Renal pelvis (tissue), 1 donor: ENCODE measurements at regions not wholly inside any gene's neighbourhood (a gene's known extent, or its start where the extent isn't known, plus 50 kb on each side); places are given as distances from the start of the nearest gene placed in this dataset.
"Not testable (repeated sequence)": the region's sequence is repeated elsewhere in the genome, so short reads cannot be mapped to it uniquely, and the experiment has no call there.

ENCODE experiments used
- DNase-seq: peaks from one replicate; pipeline ENCODE4 v3.0.0-alpha.2; 2013

GRCh38 chr7:156384706-156385105 is 255.9 kb upstream of the RNF32 start:
- DNase-seq = no peak

GRCh38 chr7:156383526-156383925 is 257.0 kb upstream of the RNF32 start:
- DNase-seq = no peak

GRCh38 chr7:156380261-156380660 is 260.3 kb upstream of the RNF32 start:
- DNase-seq = no peak

- DNase-seq = no peak
Measured at GRCh38 chr7:156379324-156380070, 261.1 kb upstream of the RNF32 start.

- DNase-seq = no peak
Measured at GRCh38 chr7:156378806-156379205, 261.8 kb upstream of the RNF32 start.

- no peak for DNase-seq
Measured at GRCh38 chr7:156376317-156376716, 264.3 kb upstream of the RNF32 start.

GRCh38 chr7:156374335-156374734 is 266.2 kb upstream of the RNF32 start:
- no peak for DNase-seq

GRCh38 chr7:156369929-156370328 is 270.6 kb upstream of the RNF32 start:
- DNase-seq = not testable (repeated sequence)

GRCh38 chr7:156368053-156368843 is 272.3 kb upstream of the RNF32 start:
- DNase-seq = no peak

- no peak for DNase-seq
Measured at GRCh38 chr7:156363751-156364150, 276.8 kb upstream of the RNF32 start.

GRCh38 chr7:156360835-156361234 is 279.7 kb upstream of the RNF32 start:
- no peak for DNase-seq

- DNase-seq = no peak
Measured at GRCh38 chr7:156356551-156356950, 284.0 kb upstream of the RNF32 start.

GRCh38 chr7:156353352-156353751 is 287.2 kb upstream of the RNF32 start:
- DNase-seq = no peak

- DNase-seq = not testable (repeated sequence)
Measured at GRCh38 chr7:156347703-156348248, 292.8 kb upstream of the RNF32 start.

GRCh38 chr7:156347132-156347531 is 293.4 kb upstream of the RNF32 start:
- no peak for DNase-seq

GRCh38 chr7:156344595-156344994 is 296.0 kb upstream of the RNF32 start:
- no peak for DNase-seq

- no peak for DNase-seq
Measured at GRCh38 chr7:156334636-156335035, 305.9 kb upstream of the RNF32 start.

- no peak for DNase-seq
Measured at GRCh38 chr7:156327916-156328315, 312.7 kb upstream of the RNF32 start.

GRCh38 chr7:156327474-156327873 is 313.1 kb upstream of the RNF32 start:
- no peak for DNase-seq

GRCh38 chr7:156324201-156324600 is 316.4 kb upstream of the RNF32 start:
- DNase-seq = no peak

GRCh38 chr7:156321430-156321829 is 319.1 kb upstream of the RNF32 start:
- not testable (repeated sequence) for DNase-seq

- DNase-seq = no peak
Measured at GRCh38 chr7:156318926-156319325, 321.6 kb upstream of the RNF32 start.

- DNase-seq = no peak
Measured at GRCh38 chr7:156318426-156318825, 322.1 kb upstream of the RNF32 start.
